B cell (primary cell): ENCODE measurements at regions not wholly inside any gene's neighbourhood (a gene's known extent, or its start where the extent isn't known, plus 50 kb on each side); places are given as distances from the start of the nearest gene placed in this dataset.

Experiments used
- ATAC-seq: fragments of 200-7000 bp; cut with Tn5 transposase; one replicate; pipeline ENCODE4 v1.10.0; 2021; ENCODE audit warnings: low read depth, mild to moderate bottlenecking, moderate number of reproducible peaks, moderate library complexity
- CTCF ChIA-PET: fragments of 350-600 bp; sonication (Branson Sonifier 250); formaldehyde crosslinking; loops from one replicate; lab custom pipeline; 2021; ENCODE audit warnings: antibody characterized with exemption, inconsistent platforms; lab: Charles Lee
- POLR2A ChIA-PET: fragments of 350-600 bp; sonication (Branson Sonifier 250); formaldehyde crosslinking; loops from one replicate; lab custom pipeline; 2021; ENCODE audit warnings: antibody characterized with exemption; lab: Charles Lee
- DNase-seq: peaks from one replicate; pipeline ENCODE4 v3.0.0; 2013
- H2AFZ ChIP-seq: 2 replicates; pipeline ENCODE4 v1.6.1; 2012; ENCODE audit warnings: mild to moderate bottlenecking, low read depth, low read length; ENCODE audit not compliant: insufficient read depth, poor library complexity, severe bottlenecking
- H3K27ac ChIP-seq, 2 donors: 1 replicate in 1 of 2; 2 replicates in 1 of 2; pipeline ENCODE4 v1.5.1; 2012 to 2013; ENCODE audit warnings: low read length in 2 of 2, mild to moderate bottlenecking in 2 of 2, moderate library complexity in 1 of 2
- H3K27me3 ChIP-seq, 4 experiments: fragments of 200-600 bp in 1 of 4; sonication (generic) in 1 of 4; replicated peaks in 1 of 4; 1 replicate in 2 of 4; 2 replicates in 2 of 4; pipeline versions ENCODE4 v1.6.1 to v1.7.0; 2013 to 2016; ENCODE audit warnings: low read length in 3 of 4, mild to moderate bottlenecking in 2 of 4, mixed read lengths in 1 of 4, moderate library complexity in 1 of 4; ENCODE audit not compliant: insufficient read depth in 4 of 4, control insufficient read depth in 3 of 4; ENCODE audit errors: control extremely low read depth in 1 of 4
- H3K36me3 ChIP-seq, 2 experiments: replicated peaks in 1 of 2; 1 replicate in 1 of 2; 2 replicates in 1 of 2; pipeline versions ENCODE4 v1.6.1 to v1.7.1; 2013; ENCODE audit warnings: low read length in 1 of 2; ENCODE audit not compliant: insufficient read depth in 2 of 2, control insufficient read depth in 1 of 2; ENCODE audit errors: control extremely low read depth in 1 of 2, extremely low read depth in 1 of 2
- H3K4me1 ChIP-seq, 2 donors: fragments of 200-600 bp in 1 of 2; sonication (generic) in 1 of 2; 1 replicate in 1 of 2; 2 replicates in 1 of 2; pipeline versions ENCODE4 v1.5.1 to v1.6.1; 2013 to 2017; ENCODE audit warnings: low read length in 2 of 2; ENCODE audit not compliant: control insufficient read depth in 2 of 2, insufficient read depth in 2 of 2
- H3K4me2 ChIP-seq: replicated peaks from 2 replicates; pipeline ENCODE3; 2012; ENCODE audit warnings: mild to moderate bottlenecking, low read depth, low read length; ENCODE audit not compliant: poor library complexity, severe bottlenecking
- H3K4me3 ChIP-seq, 5 experiments: fragments of 200-600 bp in 1 of 5; sonication (generic) in 1 of 5; 1 replicate in 3 of 5; 2 replicates in 2 of 5; pipeline versions ENCODE4 v1.5.1 to v1.7.0; 2011 to 2016; ENCODE audit warnings: low read length in 4 of 5, mild to moderate bottlenecking in 4 of 5, low read depth in 2 of 5, control low read depth in 1 of 5, moderate library complexity in 1 of 5; ENCODE audit not compliant: insufficient read depth in 1 of 5; ENCODE audit errors: control extremely low read depth in 1 of 5, extremely low read depth in 1 of 5
- H3K79me2 ChIP-seq: fragments of 200-600 bp; sonication (generic); one replicate; pipeline ENCODE4 v1.6.0; 2016; ENCODE audit warnings: low read length; ENCODE audit not compliant: control insufficient read depth, insufficient read depth
- H3K9ac ChIP-seq: fragments of 200-600 bp; sonication (generic); 2 replicates; pipeline ENCODE4 v1.6.1; 2017; ENCODE audit warnings: mild to moderate bottlenecking, low read length, moderate library complexity
- H3K9me3 ChIP-seq, 3 donors: one replicate each; pipeline versions ENCODE4 v1.6.1 to v1.7.1; 2013; ENCODE audit warnings: low read length in 2 of 3; ENCODE audit not compliant: control insufficient read depth in 2 of 3, insufficient read depth in 1 of 3; ENCODE audit errors: control extremely low read depth in 1 of 3
- H4K20me1 ChIP-seq: 2 replicates; pipeline ENCODE4 v1.6.0; 2012; ENCODE audit warnings: mild to moderate bottlenecking, low read length; ENCODE audit not compliant: insufficient read depth, control insufficient read depth, poor library complexity, severe bottlenecking
- H3K27ac Mint-ChIP-seq: one replicate; pipeline ENCODE4 v1.8.0; 2021; ENCODE audit warnings: mixed read lengths
- H3K27me3 Mint-ChIP-seq: one replicate; pipeline ENCODE4 v1.8.0; 2021; ENCODE audit warnings: mixed read lengths
- H3K4me1 Mint-ChIP-seq: one replicate; pipeline ENCODE4 v1.8.0; 2021; ENCODE audit warnings: mixed read lengths
- H3K4me3 Mint-ChIP-seq: one replicate; pipeline ENCODE4 v1.8.0; 2021; ENCODE audit warnings: mixed read lengths
- H3K9me3 Mint-ChIP-seq: one replicate; pipeline ENCODE4 v1.8.0; 2022; ENCODE audit warnings: mixed read lengths; ENCODE audit not compliant: insufficient read depth
- EZH2 ChIP-seq: IDR thresholded peaks from 2 replicates; pipeline ENCODE4 v1.6.1; 2012; ENCODE audit warnings: borderline replicate concordance, low read depth, mild to moderate bottlenecking, moderate library complexity, low read length; ENCODE audit not compliant: insufficient read depth, poor library complexity, severe bottlenecking
- WGBS: methylation state at CpG from one replicate; pipeline ENCODE4 v1.1.5; 2013; ENCODE audit warnings: missing lambda C conversion rate; ENCODE audit not compliant: insufficient coverage; 5-methylcytosine and 5-hydroxymethylcytosine counted together
- intact Hi-C: fragments of 100-400 bp; cut with micrococcal nuclease; formaldehyde crosslinking; loops from one replicate; pipeline ENCODE4 v1.10.0; 2022
- TF ChIP-seq, protein P1 (sequence below): fragments of 200-600 bp; IDR thresholded peaks from one replicate; pipeline ENCODE4 v1.8.0; 2022; ENCODE audit warnings: antibody characterized with exemption, mild to moderate bottlenecking

DNA sequence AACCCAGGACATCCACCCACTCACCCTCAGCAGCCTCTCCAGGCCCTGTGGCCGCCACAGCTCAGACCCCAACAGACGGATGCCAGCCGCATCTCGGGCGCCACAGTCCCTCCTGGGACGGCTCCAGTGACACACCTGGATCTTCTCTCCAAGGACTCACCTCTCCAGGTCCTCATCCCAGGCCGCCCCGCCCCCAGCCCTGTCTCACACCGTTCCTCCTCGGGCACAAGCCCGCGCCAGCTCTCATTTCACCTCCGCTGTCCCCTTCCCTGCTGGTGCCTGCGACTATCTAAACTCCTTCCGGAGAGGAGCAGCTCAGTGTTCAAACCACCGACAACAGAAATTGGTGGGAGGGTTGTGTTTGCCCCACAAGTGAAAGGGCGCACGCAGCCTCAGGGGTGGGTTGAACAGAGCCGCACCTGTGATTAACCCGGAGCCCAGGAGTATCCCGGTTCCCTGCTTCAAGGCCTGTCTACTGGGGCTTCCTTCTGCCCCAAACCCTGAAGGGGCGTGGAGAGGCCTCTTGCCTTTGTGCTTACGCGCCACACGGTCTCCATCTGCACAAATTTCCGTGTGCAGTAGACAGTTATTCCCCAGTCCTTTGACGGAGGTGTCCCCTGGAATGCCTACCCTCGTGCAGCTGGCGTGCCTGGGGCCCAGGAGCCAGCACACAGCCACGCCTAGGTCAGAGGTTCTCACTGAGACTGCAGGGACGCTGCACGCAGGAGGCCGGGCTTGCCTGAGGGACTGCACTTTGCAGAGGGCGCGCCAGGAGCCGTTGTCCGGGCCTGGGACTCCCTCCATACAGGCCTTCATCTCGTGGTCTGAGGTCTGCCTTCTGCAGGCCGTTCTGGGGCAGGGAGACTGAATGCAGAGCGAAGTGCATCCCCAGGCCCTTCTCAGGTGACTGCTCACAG is 232.7 kb downstream of the DLL1 start:
- ChIA-PET POLR2A (no interaction called here), CTCF (no interaction called here)
- Histone ChIP-seq H3K27ac (no peak overlapping the region), H3K27me3 (no peaks in the 10 kb centered on the region), H3K9ac (no peak overlapping the region), H3K4me2 (no peak overlapping the region), H3K4me1 (no peaks in the 10 kb centered on the region), H3K79me2 (no peaks in the 10 kb centered on the region), H4K20me1 (no peaks in the 10 kb centered on the region), H3K9me3 (peaks cover 0 to 4% (median 0%) of the 10 kb centered on the region in 3 donors), H3K4me3 (no peak overlapping the region), H3K36me3 (no peaks in the 10 kb centered on the region), H2AFZ (no peak overlapping the region)
- no peak overlapping the region for H3K27ac Mint-ChIP-seq
- no peak overlapping the region for H3K4me3 Mint-ChIP-seq
- ATAC-seq (no peak), DNase-seq (no peak)
- WGBS = 93% methylated on average over 40 of the region's 40 CpGs
- H3K27me3 Mint-ChIP-seq = no peaks in the 10 kb centered on the region
- no peaks in the 10 kb centered on the region for H3K4me1 Mint-ChIP-seq
- intact Hi-C loops = no loop called here
- TF ChIP-seq EZH2 = no peak
- TF ChIP-seq, protein P1, sequence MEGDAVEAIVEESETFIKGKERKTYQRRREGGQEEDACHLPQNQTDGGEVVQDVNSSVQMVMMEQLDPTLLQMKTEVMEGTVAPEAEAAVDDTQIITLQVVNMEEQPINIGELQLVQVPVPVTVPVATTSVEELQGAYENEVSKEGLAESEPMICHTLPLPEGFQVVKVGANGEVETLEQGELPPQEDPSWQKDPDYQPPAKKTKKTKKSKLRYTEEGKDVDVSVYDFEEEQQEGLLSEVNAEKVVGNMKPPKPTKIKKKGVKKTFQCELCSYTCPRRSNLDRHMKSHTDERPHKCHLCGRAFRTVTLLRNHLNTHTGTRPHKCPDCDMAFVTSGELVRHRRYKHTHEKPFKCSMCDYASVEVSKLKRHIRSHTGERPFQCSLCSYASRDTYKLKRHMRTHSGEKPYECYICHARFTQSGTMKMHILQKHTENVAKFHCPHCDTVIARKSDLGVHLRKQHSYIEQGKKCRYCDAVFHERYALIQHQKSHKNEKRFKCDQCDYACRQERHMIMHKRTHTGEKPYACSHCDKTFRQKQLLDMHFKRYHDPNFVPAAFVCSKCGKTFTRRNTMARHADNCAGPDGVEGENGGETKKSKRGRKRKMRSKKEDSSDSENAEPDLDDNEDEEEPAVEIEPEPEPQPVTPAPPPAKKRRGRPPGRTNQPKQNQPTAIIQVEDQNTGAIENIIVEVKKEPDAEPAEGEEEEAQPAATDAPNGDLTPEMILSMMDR = no peak
- H3K9me3 Mint-ChIP-seq = no peaks in the 10 kb centered on the region

DNA sequence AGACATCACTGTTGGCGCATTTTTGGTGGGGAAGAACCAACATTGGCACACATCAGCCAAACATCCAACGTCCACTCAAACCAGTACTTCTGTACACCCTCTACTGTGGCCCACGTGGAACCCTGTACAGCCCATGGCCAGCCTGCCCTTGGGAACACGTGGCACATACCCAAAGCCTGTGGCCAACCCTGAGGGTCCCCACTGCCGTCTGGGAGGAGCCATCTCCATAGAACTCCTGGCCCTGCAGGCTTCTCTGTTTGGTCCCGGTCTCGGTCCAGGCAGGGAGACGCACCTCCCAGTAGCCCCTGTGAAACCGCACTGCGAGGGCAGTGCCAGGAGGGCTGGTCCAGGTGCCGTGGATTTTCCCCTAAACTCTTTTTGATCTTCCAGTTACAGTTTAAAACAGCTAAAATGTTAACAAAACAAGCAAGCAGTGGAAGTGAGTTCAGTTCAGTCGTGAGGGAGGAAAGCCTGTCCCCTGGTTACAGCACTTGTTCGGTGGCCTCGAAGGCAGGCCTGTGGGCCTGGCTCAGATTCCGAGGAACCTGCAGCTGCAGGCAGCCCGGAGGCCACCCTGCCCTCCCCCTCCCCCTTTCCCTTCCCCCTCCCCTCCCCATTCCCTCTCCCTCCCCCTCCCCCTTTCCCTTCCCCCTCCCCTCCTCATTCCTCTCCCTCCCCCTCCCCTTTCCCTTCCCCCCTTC is 233.7 kb downstream of the DLL1 start:
- H3K4me3 Mint-ChIP-seq = no peak overlapping the region
- H3K79me2 ChIP-seq = no peaks in the 10 kb centered on the region
- ATAC-seq = no peak
- no peak overlapping the region for H3K4me3 ChIP-seq
- TF ChIP-seq EZH2 = no peak
- TF ChIP-seq, protein P1 = no peak
- 86% methylated on average over 8 of the region's 16 CpGs for WGBS
- no peak overlapping the region for H3K27ac Mint-ChIP-seq
- peaks cover 0 to 6% (median 0%) of the 10 kb centered on the region in 3 donors for H3K9me3 ChIP-seq
- POLR2A ChIA-PET = no interaction called here
- no peaks in the 10 kb centered on the region for H3K4me1 Mint-ChIP-seq
- no peaks in the 10 kb centered on the region for H3K9me3 Mint-ChIP-seq
- H3K27ac ChIP-seq = no peak overlapping the region
- H3K4me2 ChIP-seq = no peak overlapping the region
- CTCF ChIA-PET = no interaction called here
- H3K36me3 ChIP-seq = no peaks in the 10 kb centered on the region
- H3K27me3 ChIP-seq = no peaks in the 10 kb centered on the region
- no peaks in the 10 kb centered on the region for H4K20me1 ChIP-seq
- no peak overlapping the region for H2AFZ ChIP-seq
- H3K4me1 ChIP-seq = no peaks in the 10 kb centered on the region
- H3K27me3 Mint-ChIP-seq = no peaks in the 10 kb centered on the region
- no peak for DNase-seq
- H3K9ac ChIP-seq = no peak overlapping the region
- intact Hi-C loops = no loop called here
